ENCODE measurements at regions not wholly inside any gene's neighbourhood (a gene's known extent, or its start where the extent isn't known, plus 50 kb on each side); places are given as distances from the start of the nearest gene placed in this dataset.

DNA sequence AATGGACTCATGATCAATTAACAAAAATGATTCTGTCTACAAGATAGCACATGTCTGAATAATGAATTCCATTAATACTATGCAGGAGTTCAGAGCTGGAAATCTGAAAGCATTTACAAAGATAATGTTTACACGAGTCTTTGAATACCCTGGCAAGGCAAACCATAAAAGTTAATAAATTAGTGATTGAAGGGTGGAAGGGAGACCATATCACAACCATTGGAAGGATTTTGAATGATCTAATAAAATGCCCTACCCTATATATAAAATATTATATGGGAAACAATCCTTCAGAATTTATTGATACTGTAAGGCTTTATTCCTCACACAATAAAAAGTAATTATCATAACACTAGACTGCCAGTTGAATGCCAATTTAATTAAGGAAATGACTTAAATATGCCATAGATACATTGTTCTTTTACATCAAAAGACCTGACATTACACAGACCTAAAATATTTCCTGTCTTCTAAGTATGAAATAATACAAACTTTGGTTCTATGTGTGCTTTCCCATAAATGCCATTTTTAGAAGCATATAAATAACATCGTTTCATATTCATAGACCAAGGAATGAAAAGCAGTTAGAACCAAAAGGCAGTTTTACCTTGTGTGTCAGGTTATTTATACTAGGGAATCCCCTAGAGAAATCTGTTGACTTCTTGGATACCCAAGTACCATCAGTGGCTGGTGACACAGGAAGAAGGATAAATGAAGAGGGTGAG is 249.2 kb upstream of the MARCKS start:
- no peak for DNase-seq (ENCODE audit: low spot score)

- DNase-seq (ENCODE audit: low spot score), result no peak
Observed at GRCh38 chr6:113610377-113610988, 246.7 kb upstream of the MARCKS start.

DNA sequence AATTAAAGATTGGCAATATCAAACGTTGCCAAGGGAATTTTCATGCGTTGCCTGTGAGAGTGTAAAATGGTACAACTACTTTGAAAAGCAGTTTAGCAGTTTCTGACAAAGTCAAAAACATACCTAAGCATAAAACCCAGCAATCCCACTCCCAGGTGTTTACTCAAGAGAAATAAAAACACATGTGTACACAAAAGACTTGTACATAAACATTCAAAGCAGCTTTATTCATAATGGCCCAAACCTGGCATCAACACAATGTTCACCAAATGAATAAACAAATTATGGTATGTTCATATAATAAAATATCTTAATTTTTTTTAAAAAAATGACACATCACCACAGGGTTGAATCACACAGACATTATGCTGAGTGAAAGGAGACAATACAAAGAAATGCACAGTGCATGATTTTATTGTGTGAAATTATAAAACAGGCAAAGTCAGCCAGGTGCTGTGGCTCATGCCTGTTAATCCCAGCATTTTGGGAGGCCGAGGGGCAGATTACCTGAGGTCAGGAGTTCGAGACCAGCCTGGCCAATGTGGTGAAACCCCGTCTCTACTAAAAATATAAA is 240.4 kb upstream of the MARCKS start:
- DNase-seq (ENCODE audit: low spot score), result no peak

DNA sequence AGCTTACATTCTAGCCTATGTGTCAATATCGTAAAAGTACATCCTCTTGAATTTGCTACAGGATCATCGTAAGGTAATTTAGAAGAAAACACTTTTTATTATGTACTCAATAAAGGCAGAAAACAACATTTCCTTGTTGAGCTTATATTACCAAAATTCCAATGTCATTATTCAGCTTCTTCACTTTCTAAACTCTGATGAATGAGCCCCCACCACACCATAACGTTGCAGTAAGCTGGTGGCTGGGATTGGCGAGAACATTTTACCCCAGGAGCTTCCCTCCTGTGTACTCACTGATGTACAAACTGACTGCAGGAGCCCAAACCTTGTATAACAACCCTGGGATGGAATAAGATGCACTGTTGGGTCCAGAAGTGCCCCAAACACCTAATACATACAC is 238.1 kb upstream of the MARCKS start:
- DNase-seq (ENCODE audit: low spot score), result no peak

DNA sequence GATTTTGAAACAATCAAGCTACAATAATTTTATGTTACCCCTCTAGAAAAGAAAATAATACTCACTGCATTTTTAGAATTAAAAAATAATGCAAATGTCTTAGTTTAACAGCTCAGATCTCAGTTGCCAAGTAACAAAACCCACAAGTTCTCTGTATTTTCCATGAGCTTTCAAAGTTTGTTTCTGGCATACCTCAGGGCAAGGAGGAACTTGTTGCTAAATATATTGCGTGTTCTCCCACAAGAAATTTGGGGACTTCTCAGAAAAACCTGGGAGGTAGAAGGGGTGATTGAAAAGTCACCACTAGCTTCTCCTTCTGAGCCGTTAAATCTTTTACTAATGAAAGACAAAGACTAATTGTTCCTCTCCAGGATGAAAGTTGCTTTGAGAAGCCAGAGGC is 236.8 kb upstream of the MARCKS start:
- DNase-seq (ENCODE audit: low spot score), result no peak

GRCh38 chr6:113622254-113622653 is 234.9 kb upstream of the MARCKS start:
- no peak for DNase-seq (ENCODE audit: low spot score)

GRCh38 chr6:113623129-113623528 is 234.0 kb upstream of the MARCKS start:
- no peak for DNase-seq (ENCODE audit: low spot score)

GRCh38 chr6:113625850-113626249 is 231.3 kb upstream of the MARCKS start:
- no peak for DNase-seq (ENCODE audit: low spot score)

GRCh38 chr6:113626475-113626874 is 230.7 kb upstream of the MARCKS start:
- DNase-seq (ENCODE audit: low spot score), result no peak

GRCh38 chr6:113627480-113627879 is 229.7 kb upstream of the MARCKS start:
- DNase-seq (ENCODE audit: low spot score), result no peak

DNA sequence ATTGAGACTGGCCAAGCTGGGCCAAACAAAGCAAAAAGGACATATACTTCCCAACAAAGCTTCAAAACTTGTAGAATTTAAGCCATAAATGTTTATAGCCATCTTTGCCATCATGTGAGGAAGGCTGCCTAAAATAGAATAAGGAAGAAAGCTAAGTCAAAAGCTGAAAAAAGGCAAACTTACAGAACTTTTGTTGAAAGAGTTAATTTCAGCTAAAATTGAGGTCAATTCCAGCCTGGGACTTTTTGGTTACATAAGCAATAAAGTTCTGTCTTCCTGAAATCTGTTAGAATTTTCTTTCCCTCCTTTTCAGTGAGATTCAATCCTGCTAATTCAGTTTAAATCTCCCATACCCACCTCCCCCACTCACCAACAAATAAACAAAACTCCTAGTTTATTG is 227.9 kb upstream of the MARCKS start:
- no peak for DNase-seq (ENCODE audit: low spot score)

- DNase-seq (ENCODE audit: low spot score), result no peak
Observed at GRCh38 chr6:113629975-113630737, 227.0 kb upstream of the MARCKS start.

DNA sequence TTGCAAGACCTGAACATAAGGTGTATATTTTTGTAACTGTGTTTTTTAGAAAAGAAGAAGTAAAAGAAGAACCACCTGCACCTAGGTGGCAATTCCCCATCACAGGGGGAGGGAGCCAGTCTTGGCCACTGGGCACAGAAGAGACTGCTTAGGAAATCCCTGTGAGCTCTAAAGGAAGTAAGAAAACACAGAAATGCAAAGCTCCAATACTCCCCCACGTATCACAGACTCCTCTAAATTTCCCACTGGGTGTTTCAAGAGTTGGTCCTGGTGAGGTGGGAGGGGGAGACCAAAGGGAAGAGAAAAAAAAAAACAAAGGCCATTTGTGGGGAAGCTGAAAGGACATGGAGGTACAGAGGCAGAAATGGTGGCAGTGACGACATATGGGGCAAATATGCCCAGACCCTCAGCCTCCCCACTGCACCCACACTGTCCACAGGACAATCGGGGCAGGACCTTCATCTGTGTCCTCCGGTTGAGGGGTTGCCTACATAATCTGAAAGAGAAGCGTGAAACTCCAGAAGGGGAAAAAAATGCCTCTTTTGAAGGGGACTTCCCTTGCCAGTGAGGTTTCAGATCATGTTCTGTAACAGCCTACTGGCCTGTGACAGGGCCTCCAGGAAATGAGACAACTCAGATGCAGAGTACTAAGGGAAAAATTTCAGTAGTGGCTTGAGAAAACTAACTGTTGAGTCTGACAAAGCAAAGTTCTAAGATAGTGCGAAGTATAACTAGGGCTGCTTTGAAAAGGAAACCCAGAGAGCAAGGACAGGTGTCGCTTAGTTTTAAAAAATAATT is 226.2 kb upstream of the MARCKS start:
- DNase-seq (ENCODE audit: low spot score), result no peak

- no peak for DNase-seq (ENCODE audit: low spot score)
Observed at GRCh38 chr6:113631666-113632065, 225.5 kb upstream of the MARCKS start.

GRCh38 chr6:113632220-113632864 is 224.8 kb upstream of the MARCKS start:
- DNase-seq (ENCODE audit: low spot score), result peak; percentile 46

GRCh38 chr6:113633638-113634037 is 223.5 kb upstream of the MARCKS start:
- no peak for DNase-seq (ENCODE audit: low spot score)

DNA sequence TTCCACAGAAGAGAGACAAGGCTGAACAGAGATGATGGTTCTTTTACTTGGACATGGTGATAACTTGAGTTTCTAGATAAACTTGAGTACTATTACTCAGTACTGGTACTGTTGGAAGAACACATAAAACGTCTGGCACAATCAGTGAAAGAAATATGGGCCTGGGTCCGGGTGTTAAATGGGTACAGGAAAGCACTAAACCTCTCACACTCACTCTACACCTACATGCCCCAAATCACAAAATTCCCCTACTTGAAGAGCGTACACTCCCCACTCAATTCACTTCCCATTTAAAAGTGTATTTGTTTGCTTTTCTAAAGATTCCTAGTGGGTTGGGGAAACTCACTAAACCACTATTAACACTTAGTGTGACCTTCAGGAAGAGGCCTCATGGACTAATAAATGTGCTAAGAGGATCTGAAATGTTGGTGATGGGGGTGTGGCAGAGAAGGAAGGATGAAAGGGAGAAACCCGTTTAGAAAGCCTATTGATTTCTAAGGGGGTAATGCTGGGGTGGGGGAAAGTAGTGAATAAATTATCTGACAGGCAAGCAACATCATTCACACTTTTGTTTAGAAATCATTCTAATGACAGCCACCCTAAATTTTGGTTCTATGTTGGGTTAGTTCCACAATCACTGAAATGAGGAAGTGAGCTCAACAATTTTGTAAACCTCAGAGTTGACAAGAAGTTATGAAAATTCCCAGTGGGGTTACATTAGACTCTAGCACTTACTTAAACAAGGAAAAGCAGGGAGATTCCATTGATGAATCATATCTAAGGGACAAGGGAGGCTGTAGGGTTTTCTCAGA is 222.6 kb upstream of the MARCKS start:
- DNase-seq (ENCODE audit: low spot score), result no peak

- no peak for DNase-seq (ENCODE audit: low spot score)
Observed at GRCh38 chr6:113635222-113635986, 221.7 kb upstream of the MARCKS start.

DNA sequence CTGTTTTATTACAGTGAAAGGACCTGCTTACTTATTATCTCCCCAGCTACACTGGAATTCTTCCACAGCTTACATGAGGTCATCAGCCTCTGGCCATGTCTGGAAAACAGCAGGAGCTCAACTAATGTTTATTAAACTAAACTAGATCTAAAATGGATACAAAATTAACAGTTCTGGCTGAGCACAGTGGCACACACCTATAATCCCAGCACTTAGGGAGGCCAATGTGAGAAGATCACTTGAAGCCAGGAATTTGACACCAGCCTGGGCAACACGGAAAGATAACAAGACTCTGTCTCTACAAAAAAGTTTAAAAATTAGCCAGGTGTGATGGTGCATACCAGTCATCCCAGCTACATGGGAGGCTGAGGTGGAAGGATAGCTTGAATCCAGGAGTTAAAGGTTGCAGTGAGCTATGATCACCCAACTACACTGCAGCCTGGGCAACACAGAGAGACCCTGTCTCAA is 220.8 kb upstream of the MARCKS start:
- DNase-seq (ENCODE audit: low spot score), result no peak

DNA sequence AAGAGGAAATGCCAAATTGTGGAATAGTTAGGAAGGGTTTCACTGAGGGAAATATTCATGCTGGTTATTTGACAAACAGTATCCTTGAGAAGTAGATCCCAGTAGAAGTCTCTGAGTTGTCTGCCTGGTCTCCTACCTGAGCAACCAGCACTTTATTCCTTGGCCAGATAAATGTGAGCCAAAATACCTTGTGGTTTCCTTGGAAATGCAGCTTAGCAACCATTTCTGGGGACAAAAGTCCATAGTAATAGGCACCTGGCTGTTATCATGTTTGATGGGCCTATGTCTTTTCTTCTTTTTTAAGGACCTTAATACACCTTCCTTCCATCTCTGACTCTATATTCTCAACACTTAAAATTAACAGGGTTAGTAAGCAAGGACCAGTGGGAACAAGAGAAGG is 217.1 kb upstream of the MARCKS start:
- no peak for DNase-seq (ENCODE audit: low spot score)
